ENCODE measurements at regions not wholly inside any gene's neighbourhood (a gene's known extent, or its start where the extent isn't known, plus 50 kb on each side); places are given as distances from the start of the nearest gene placed in this dataset.
A peak's percentile ranks its signal among the peaks of the same experiment; 100 is the strongest.

GRCh38 chr13:111472559-111473460 lies 152.4 kb downstream of the TEX29 start:
- TF ChIP-seq CTCF (IDR thresholded peaks at IDR 0.05; ENCODE audit: unreplicated experiment), result no peak
- H3K4me3 Mint-ChIP-seq (ENCODE audit: unreplicated experiment), result no peak overlapping the region
- H3K27ac Mint-ChIP-seq (ENCODE audit: unreplicated experiment), result no peak overlapping the region
- H3K27me3 Mint-ChIP-seq (ENCODE audit: unreplicated experiment), result peaks cover 4% of the 10 kb centered on the region
- no peaks in the 10 kb centered on the region for H3K4me1 Mint-ChIP-seq (ENCODE audit: unreplicated experiment)
- no peak for DNase-seq (ENCODE audit: low spot score)
- peaks cover 1% of the 10 kb centered on the region for H3K36me3 Mint-ChIP-seq (ENCODE audit: low read depth, unreplicated experiment)
- H3K9me3 Mint-ChIP-seq (ENCODE audit: unreplicated experiment), result no peaks in the 10 kb centered on the region

- DNase-seq (ENCODE audit: low spot score), result peak; percentile 23
- H3K4me3 Mint-ChIP-seq (ENCODE audit: unreplicated experiment), result no peak overlapping the region
- TF ChIP-seq CTCF (IDR thresholded peaks at IDR 0.05; ENCODE audit: unreplicated experiment), result peak; percentile 58
- H3K27ac Mint-ChIP-seq (ENCODE audit: unreplicated experiment), result no peak overlapping the region
- no peaks in the 10 kb centered on the region for H3K4me1 Mint-ChIP-seq (ENCODE audit: unreplicated experiment)
- peaks cover 3% of the 10 kb centered on the region for H3K27me3 Mint-ChIP-seq (ENCODE audit: unreplicated experiment)
- no peaks in the 10 kb centered on the region for H3K36me3 Mint-ChIP-seq (ENCODE audit: low read depth, unreplicated experiment)
- H3K9me3 Mint-ChIP-seq (ENCODE audit: unreplicated experiment), result no peaks in the 10 kb centered on the region
These were observed 153.9 kb downstream of the TEX29 start for GRCh38 chr13:111474136-111475002.

- H3K9me3 Mint-ChIP-seq (ENCODE audit: unreplicated experiment), result no peaks in the 10 kb centered on the region
- H3K4me1 Mint-ChIP-seq (ENCODE audit: unreplicated experiment), result no peaks in the 10 kb centered on the region
- no peak for TF ChIP-seq CTCF (IDR thresholded peaks at IDR 0.05; ENCODE audit: unreplicated experiment)
- H3K27me3 Mint-ChIP-seq (ENCODE audit: unreplicated experiment), result peaks cover 3% of the 10 kb centered on the region
- H3K36me3 Mint-ChIP-seq (ENCODE audit: low read depth, unreplicated experiment), result no peaks in the 10 kb centered on the region
- no peak for DNase-seq (ENCODE audit: low spot score)
- H3K27ac Mint-ChIP-seq (ENCODE audit: unreplicated experiment), result no peak overlapping the region
- H3K4me3 Mint-ChIP-seq (ENCODE audit: unreplicated experiment), result no peak overlapping the region
These were observed 155.0 kb downstream of the TEX29 start for GRCh38 chr13:111475488-111475887.

- H3K27ac Mint-ChIP-seq (ENCODE audit: unreplicated experiment), result no peak overlapping the region
- H3K9me3 Mint-ChIP-seq (ENCODE audit: unreplicated experiment), result no peaks in the 10 kb centered on the region
- H3K4me3 Mint-ChIP-seq (ENCODE audit: unreplicated experiment), result no peak overlapping the region
- no peak for DNase-seq (ENCODE audit: low spot score)
- no peaks in the 10 kb centered on the region for H3K36me3 Mint-ChIP-seq (ENCODE audit: low read depth, unreplicated experiment)
- TF ChIP-seq CTCF (IDR thresholded peaks at IDR 0.05; ENCODE audit: unreplicated experiment), result no peak
- H3K4me1 Mint-ChIP-seq (ENCODE audit: unreplicated experiment), result no peaks in the 10 kb centered on the region
- H3K27me3 Mint-ChIP-seq (ENCODE audit: unreplicated experiment), result peaks cover 2% of the 10 kb centered on the region
These were observed 155.8 kb downstream of the TEX29 start for GRCh38 chr13:111476197-111476596.
